NCI-H2107 treated with DMSO at 0.1 percent for 48 hours (cell line): ENCODE measurements at regions not wholly inside any gene's neighbourhood (a gene's known extent, or its start where the extent isn't known, plus 50 kb on each side); places are given as distances from the start of the nearest gene placed in this dataset.
A peak's percentile ranks its signal among the peaks of the same experiment; 100 is the strongest.
"Not testable (repeated sequence)": the region's sequence is repeated elsewhere in the genome, so short reads cannot be mapped to it uniquely, and the experiment has no call there.

Experiments
- DNase-seq: peaks from one replicate; lab custom pipeline; 2025; ENCODE audit not compliant: unreplicated experiment; lab: John Stamatoyannopoulos, UW

GRCh38 chr5:125064621-125065438 lies 318.4 kb upstream of the ZNF608 start:
- DNase-seq, result peak; percentile 77

DNA sequence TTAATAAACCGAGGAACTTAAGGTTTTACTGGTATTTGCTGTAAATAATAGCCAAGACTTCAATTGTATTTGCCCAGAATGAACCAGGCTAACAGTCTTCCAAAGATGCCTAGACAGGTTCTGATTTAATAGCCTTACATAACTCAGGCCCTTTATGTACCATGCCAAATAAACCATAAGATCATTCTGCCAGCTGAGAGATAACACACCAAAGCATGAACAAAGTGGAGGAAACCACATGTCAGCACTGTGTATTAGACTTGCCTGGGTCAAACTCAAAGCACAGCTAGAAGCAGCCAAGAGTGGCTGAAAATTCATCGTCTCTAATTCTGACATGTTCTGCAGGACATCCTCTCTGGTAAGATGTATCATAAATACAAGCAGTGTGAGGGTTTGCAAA lies 319.3 kb upstream of the ZNF608 start:
- no peak for DNase-seq

DNA sequence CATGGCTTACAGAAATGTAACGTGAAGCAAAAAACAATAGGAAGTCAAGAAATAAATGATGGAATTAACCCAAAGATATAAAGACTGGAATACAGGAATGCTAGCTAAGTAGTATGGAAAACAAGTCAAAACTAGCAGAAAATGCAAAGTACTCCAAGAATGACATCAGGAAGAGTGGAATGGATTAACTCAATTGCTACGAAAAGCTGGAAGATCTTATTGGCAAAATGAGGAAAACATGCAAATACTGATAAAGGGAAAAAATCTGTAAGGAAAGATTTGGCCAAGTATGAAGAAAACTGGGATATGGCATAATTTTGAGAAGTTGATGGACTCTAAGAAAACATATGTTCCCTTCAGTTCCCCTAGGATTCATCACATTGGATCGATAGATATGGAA lies 324.5 kb upstream of the ZNF608 start:
- DNase-seq, result no peak

GRCh38 chr5:125073090-125073489 lies 326.7 kb upstream of the ZNF608 start:
- DNase-seq, result no peak

DNA sequence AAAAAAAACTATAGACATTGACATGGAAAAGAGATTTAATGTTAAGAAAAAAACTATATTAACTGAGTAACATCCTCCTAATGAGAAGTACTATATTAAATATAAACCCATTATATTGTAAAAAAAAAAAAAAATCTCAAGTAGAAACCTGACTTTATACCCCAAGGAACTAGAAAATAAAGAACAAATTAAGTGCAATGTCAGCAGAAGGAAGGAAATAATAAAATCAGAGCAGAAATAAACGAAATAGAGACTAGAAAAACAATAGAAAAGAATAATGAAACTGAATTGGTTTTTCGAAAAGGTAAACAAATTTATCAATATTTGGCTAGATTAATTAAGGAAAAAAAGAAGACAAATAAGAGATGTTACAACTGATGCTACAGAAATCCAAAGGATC lies 329.1 kb upstream of the ZNF608 start:
- DNase-seq, result no peak

GRCh38 chr5:125079028-125079427 lies 332.6 kb upstream of the ZNF608 start:
- not testable (repeated sequence) for DNase-seq

GRCh38 chr5:125081101-125081500 lies 334.7 kb upstream of the ZNF608 start:
- DNase-seq, result no peak

- DNase-seq, result no peak
Observed at GRCh38 chr5:125083981-125084380, 337.5 kb upstream of the ZNF608 start.

- no peak for DNase-seq
Observed at GRCh38 chr5:125085797-125086505, 339.5 kb upstream of the ZNF608 start.

- DNase-seq, result no peak
Observed at GRCh38 chr5:125088522-125089105, 342.2 kb upstream of the ZNF608 start.

GRCh38 chr5:125092138-125092537 lies 345.7 kb upstream of the ZNF608 start:
- DNase-seq, result not testable (repeated sequence)

DNA sequence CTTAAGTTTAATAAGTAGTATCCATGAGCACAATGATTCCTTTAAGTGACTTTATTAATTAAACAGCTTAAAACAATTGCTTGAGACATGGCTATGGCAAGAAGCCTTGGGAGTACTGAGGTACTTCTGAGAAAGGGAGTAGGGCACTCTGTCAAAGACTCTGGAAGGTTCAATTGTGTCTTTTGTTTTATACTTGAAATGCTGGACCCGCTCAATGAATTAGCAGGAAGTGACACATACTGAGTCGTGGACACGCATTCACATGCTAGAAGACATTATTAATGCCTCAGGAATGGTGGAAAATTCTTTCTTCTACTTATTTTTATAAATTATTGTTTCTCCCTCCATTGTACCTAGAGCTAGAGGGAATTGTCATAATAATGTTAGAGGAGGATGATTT lies 347.3 kb upstream of the ZNF608 start:
- no peak for DNase-seq

GRCh38 chr5:125100342-125100741 lies 353.9 kb upstream of the ZNF608 start:
- DNase-seq, result no peak

DNA sequence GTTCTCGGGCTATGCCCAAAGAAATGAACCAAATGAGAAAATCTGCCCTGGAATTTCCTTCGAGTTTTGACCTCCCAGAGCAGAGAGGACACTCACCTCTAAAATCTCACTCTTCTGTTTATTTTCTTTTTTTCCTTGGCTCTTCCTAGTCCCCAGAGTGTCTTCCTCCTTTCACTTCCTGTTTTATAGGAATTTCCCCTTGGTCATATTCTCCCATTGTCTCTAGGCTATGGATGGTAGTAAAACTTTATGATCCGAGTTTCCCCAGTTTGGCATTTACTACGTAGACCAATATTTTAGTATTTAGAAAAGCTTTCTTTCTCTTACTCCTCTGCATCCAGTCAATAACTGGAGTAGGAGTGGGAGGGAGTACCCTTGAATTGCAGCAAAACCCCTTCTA lies 354.5 kb upstream of the ZNF608 start:
- no peak for DNase-seq

DNA sequence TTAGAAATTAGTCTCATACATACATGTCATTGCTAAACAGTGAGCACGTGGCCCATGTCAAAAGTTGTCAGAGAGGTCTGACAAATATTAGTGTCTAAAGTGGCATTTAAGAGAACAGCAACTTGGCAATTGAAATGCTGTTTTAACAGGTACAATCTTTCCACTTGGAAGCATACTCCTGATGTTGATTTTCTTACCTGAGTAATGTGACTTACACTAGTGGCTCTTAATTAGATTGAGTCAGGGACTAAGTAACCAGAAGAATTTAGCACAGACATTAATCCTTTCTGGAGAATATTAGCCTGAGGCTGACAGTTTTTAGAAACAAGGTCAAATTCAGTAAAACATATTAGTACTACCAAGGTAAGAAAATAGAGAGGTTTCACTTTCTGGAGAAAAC lies 357.0 kb upstream of the ZNF608 start:
- DNase-seq, result no peak

GRCh38 chr5:125106271-125106670 lies 359.8 kb upstream of the ZNF608 start:
- no peak for DNase-seq

- no peak for DNase-seq
Observed at GRCh38 chr5:125106881-125107280, 360.4 kb upstream of the ZNF608 start.

DNA sequence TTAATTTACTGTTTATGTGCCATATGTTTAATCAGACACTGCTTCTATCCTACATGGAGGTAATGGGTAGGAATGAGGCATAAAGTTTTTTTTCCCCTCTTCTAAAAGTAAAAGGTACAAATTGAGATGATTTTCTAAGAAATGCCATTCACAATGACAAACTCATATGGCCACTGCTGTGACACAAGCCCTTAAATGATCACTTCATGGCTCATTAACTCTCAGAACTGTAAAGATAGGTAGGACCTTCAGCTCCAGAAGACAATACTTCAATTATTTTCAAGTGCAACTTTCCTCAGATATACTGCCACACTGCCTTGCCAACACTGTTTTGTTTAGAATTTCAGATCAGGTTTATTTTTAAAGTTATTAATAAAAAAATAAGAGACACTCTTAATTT lies 362.9 kb upstream of the ZNF608 start:
- peak; percentile 0 for DNase-seq

- no peak for DNase-seq
Observed at GRCh38 chr5:125109816-125110215, 363.4 kb upstream of the ZNF608 start.

DNA sequence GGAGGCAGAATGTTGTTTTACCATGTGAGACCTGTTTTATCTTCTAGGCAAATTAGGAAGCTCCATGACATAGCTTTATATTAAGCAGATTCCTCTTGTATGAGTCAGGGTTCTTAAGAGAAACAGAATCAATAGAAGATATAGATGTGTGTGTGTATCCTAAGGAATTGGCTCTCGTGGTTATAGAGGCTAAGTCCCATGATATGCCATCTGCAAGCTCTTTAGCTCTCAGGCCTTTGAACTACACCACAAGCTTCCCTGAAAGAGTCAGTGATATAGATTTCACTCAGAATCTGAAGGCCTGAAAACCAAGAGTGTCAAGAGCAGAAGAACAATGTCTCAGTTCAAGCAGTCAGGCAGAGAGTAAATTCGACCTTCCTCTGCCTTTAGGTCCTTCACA lies 365.8 kb upstream of the ZNF608 start:
- DNase-seq, result no peak

GRCh38 chr5:125113328-125113727 lies 366.9 kb upstream of the ZNF608 start:
- no peak for DNase-seq

- no peak for DNase-seq
Observed at GRCh38 chr5:125115195-125115525, 368.7 kb upstream of the ZNF608 start.
